ENCODE measurements at regions not wholly inside any gene's neighbourhood (a gene's known extent, or its start where the extent isn't known, plus 50 kb on each side); places are given as distances from the start of the nearest gene placed in this dataset.

- TF ChIP-seq, protein P1, sequence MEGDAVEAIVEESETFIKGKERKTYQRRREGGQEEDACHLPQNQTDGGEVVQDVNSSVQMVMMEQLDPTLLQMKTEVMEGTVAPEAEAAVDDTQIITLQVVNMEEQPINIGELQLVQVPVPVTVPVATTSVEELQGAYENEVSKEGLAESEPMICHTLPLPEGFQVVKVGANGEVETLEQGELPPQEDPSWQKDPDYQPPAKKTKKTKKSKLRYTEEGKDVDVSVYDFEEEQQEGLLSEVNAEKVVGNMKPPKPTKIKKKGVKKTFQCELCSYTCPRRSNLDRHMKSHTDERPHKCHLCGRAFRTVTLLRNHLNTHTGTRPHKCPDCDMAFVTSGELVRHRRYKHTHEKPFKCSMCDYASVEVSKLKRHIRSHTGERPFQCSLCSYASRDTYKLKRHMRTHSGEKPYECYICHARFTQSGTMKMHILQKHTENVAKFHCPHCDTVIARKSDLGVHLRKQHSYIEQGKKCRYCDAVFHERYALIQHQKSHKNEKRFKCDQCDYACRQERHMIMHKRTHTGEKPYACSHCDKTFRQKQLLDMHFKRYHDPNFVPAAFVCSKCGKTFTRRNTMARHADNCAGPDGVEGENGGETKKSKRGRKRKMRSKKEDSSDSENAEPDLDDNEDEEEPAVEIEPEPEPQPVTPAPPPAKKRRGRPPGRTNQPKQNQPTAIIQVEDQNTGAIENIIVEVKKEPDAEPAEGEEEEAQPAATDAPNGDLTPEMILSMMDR (IDR thresholded peaks at IDR 0.05; ENCODE audit: low read length) = no peak
- TF ChIP-seq EZH2 (IDR thresholded peaks at IDR 0.05; ENCODE audit: borderline replicate concordance, low read length) = no peak
Observed at GRCh38 chr18:40642692-40643229, 1312.3 kb upstream of the PIK3C3 start.
